ENCODE measurements at regions not wholly inside any gene's neighbourhood (a gene's known extent, or its start where the extent isn't known, plus 50 kb on each side); places are given as distances from the start of the nearest gene placed in this dataset.

DNA sequence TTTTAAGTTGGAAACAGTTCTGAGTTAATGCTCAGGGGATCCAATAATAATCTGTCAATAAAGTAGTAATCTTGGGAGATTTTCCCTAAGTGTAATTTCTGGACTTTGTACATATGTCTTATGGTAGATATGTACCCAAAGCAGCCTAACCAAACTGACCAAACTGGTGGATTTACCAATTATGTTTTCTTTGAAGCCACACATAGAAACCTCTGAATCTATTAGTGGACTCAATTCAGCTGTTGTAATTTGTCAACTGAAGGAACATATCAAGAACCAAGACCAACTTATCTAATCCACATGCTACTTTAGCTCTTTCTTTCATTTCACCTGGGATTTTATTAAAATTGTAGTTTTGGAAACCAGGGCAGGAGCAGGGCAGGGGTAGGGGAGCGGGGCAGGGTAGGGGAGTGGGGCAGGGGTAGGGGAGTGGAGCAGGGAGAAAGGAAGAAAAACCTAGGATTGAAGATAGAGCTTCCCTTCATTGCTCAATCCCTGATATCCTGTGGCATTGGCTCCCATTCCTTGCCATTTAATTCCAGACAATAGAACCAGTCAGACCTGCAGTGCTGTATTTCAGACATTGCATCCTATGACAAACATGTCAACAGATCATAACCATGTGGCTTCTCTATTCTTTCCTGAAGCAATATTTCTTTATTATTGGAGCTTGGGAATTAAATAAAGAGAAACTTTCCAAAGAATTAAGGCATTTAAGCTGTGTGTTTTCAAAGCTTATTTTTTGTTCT is 101.8 kb downstream of the NFKBIZ start:
- Histone ChIP-seq H3K4me1 (ENCODE audit: control insufficient read depth in 4 of 4, insufficient read depth in 4 of 4, low read length in 3 of 4) (no peaks in the 10 kb centered on the region), H3K36me3 (ENCODE audit: control insufficient read depth in 4 of 4, insufficient read depth in 3 of 4, low read depth in 1 of 4, low read length in 3 of 4) (no peaks in the 10 kb centered on the region), H3K9me3 (ENCODE audit: control insufficient read depth in 4 of 4, low read length in 3 of 4) (no peaks in the 10 kb centered on the region), H3K27ac (ENCODE audit: low read depth in 1 of 2, low read length in 2 of 2) (no peak overlapping the region), H3K9ac (ENCODE audit: low read depth in 1 of 2, low read length in 2 of 2) (no peak overlapping the region), H3K27me3 (ENCODE audit: control insufficient read depth in 4 of 4, insufficient read depth in 4 of 4, low read length in 3 of 4) (no peaks in the 10 kb centered on the region), H3K4me3 (ENCODE audit: low read depth in 1 of 3, low read length in 3 of 3) (no peak overlapping the region)
- 93% methylated on average over 1 of the region's 1 CpG for WGBS
- no peak for DNase-seq (ENCODE audit: low spot score)
- TF ChIP-seq, protein P1, sequence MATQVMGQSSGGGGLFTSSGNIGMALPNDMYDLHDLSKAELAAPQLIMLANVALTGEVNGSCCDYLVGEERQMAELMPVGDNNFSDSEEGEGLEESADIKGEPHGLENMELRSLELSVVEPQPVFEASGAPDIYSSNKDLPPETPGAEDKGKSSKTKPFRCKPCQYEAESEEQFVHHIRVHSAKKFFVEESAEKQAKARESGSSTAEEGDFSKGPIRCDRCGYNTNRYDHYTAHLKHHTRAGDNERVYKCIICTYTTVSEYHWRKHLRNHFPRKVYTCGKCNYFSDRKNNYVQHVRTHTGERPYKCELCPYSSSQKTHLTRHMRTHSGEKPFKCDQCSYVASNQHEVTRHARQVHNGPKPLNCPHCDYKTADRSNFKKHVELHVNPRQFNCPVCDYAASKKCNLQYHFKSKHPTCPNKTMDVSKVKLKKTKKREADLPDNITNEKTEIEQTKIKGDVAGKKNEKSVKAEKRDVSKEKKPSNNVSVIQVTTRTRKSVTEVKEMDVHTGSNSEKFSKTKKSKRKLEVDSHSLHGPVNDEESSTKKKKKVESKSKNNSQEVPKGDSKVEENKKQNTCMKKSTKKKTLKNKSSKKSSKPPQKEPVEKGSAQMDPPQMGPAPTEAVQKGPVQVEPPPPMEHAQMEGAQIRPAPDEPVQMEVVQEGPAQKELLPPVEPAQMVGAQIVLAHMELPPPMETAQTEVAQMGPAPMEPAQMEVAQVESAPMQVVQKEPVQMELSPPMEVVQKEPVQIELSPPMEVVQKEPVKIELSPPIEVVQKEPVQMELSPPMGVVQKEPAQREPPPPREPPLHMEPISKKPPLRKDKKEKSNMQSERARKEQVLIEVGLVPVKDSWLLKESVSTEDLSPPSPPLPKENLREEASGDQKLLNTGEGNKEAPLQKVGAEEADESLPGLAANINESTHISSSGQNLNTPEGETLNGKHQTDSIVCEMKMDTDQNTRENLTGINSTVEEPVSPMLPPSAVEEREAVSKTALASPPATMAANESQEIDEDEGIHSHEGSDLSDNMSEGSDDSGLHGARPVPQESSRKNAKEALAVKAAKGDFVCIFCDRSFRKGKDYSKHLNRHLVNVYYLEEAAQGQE (IDR thresholded peaks at IDR 0.05) = no peak
- TF ChIP-seq EGR1 (IDR thresholded peaks at IDR 0.05; ENCODE audit: low read depth in 2 of 2) (no peak), FOXA1 (IDR thresholded peaks at IDR 0.05) (no peak), HNF4A (conservative IDR thresholded peaks at IDR 0.05) (no peak), GABPA (IDR thresholded peaks at IDR 0.05 in 1 of 2, conservative IDR thresholded peaks at IDR 0.05 in 1 of 2) (no peak), JUND (IDR thresholded peaks at IDR 0.05) (no peak), TAF1 (conservative IDR thresholded peaks at IDR 0.05) (no peak), HNF4G (IDR thresholded peaks at IDR 0.05) (no peak)

DNA sequence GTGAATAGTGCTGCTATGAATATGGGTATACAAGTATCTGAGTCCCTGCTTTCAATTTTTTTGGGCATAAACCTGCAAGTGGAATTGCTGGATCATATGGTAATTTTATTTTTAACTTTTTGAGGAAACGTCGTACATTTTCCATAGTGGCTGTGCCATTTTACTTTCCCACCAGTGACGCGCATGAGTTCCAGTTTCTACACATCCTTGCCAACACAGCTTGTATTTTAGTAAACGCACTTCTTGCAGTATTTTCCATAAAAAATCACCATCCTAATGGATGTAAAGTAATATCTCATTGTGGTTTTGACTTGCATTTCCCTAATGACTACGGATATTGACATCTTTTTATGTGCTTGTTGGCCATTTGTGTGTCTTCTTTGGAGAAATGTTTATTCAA is 105.0 kb downstream of the NFKBIZ start:
- no peak for DNase-seq (ENCODE audit: low spot score)
- Histone ChIP-seq H3K36me3 (ENCODE audit: control insufficient read depth in 4 of 4, insufficient read depth in 3 of 4, low read depth in 1 of 4, low read length in 3 of 4) (no peaks in the 10 kb centered on the region), H3K9ac (ENCODE audit: low read depth in 1 of 2, low read length in 2 of 2) (no peak overlapping the region), H3K4me1 (ENCODE audit: control insufficient read depth in 4 of 4, insufficient read depth in 4 of 4, low read length in 3 of 4) (no peaks in the 10 kb centered on the region), H3K4me3 (ENCODE audit: low read depth in 1 of 3, low read length in 3 of 3) (no peak overlapping the region), H3K27ac (ENCODE audit: low read depth in 1 of 2, low read length in 2 of 2) (no peak overlapping the region), H3K9me3 (ENCODE audit: control insufficient read depth in 4 of 4, low read length in 3 of 4) (no peaks in the 10 kb centered on the region), H3K27me3 (ENCODE audit: control insufficient read depth in 4 of 4, insufficient read depth in 4 of 4, low read length in 3 of 4) (no peaks in the 10 kb centered on the region)
- 90% methylated on average over 6 of the region's 6 CpGs for WGBS
- TF ChIP-seq YY1 (IDR thresholded peaks at IDR 0.05) (no peak), NR2F2 (IDR thresholded peaks at IDR 0.05) (no peak), EGR1 (IDR thresholded peaks at IDR 0.05; ENCODE audit: low read depth in 2 of 2) (no peak), JUND (IDR thresholded peaks at IDR 0.05) (no peak), RAD21 (IDR thresholded peaks at IDR 0.05) (no peak), FOXA2 (IDR thresholded peaks at IDR 0.05) (no peak), HNF4A (conservative IDR thresholded peaks at IDR 0.05) (no peak), FOXA1 (IDR thresholded peaks at IDR 0.05) (no peak), HNF4G (IDR thresholded peaks at IDR 0.05) (no peak), RXRA (IDR thresholded peaks at IDR 0.05) (no peak), SP1 (IDR thresholded peaks at IDR 0.05) (no peak), TAF1 (conservative IDR thresholded peaks at IDR 0.05) (no peak), GABPA (IDR thresholded peaks at IDR 0.05 in 1 of 2, conservative IDR thresholded peaks at IDR 0.05 in 1 of 2) (no peak), MAX (IDR thresholded peaks at IDR 0.05) (no peak)
- TF ChIP-seq, protein P2, sequence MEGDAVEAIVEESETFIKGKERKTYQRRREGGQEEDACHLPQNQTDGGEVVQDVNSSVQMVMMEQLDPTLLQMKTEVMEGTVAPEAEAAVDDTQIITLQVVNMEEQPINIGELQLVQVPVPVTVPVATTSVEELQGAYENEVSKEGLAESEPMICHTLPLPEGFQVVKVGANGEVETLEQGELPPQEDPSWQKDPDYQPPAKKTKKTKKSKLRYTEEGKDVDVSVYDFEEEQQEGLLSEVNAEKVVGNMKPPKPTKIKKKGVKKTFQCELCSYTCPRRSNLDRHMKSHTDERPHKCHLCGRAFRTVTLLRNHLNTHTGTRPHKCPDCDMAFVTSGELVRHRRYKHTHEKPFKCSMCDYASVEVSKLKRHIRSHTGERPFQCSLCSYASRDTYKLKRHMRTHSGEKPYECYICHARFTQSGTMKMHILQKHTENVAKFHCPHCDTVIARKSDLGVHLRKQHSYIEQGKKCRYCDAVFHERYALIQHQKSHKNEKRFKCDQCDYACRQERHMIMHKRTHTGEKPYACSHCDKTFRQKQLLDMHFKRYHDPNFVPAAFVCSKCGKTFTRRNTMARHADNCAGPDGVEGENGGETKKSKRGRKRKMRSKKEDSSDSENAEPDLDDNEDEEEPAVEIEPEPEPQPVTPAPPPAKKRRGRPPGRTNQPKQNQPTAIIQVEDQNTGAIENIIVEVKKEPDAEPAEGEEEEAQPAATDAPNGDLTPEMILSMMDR (IDR thresholded peaks at IDR 0.05; ENCODE audit: low read depth, low read length, missing input control) = no peak
- TF ChIP-seq, protein P3, sequence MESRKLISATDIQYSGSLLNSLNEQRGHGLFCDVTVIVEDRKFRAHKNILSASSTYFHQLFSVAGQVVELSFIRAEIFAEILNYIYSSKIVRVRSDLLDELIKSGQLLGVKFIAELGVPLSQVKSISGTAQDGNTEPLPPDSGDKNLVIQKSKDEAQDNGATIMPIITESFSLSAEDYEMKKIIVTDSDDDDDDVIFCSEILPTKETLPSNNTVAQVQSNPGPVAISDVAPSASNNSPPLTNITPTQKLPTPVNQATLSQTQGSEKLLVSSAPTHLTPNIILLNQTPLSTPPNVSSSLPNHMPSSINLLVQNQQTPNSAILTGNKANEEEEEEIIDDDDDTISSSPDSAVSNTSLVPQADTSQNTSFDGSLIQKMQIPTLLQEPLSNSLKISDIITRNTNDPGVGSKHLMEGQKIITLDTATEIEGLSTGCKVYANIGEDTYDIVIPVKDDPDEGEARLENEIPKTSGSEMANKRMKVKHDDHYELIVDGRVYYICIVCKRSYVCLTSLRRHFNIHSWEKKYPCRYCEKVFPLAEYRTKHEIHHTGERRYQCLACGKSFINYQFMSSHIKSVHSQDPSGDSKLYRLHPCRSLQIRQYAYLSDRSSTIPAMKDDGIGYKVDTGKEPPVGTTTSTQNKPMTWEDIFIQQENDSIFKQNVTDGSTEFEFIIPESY (IDR thresholded peaks at IDR 0.05) = no peak
- TF ChIP-seq, protein P1 (IDR thresholded peaks at IDR 0.05) = no peak
- TF ChIP-seq, protein P4, sequence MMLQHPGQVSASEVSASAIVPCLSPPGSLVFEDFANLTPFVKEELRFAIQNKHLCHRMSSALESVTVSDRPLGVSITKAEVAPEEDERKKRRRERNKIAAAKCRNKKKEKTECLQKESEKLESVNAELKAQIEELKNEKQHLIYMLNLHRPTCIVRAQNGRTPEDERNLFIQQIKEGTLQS (IDR thresholded peaks at IDR 0.05) = no peak
